ENCODE measurements at regions not wholly inside any gene's neighbourhood (a gene's known extent, or its start where the extent isn't known, plus 50 kb on each side); places are given as distances from the start of the nearest gene placed in this dataset.

- TF ChIP-seq CTCF (conservative IDR thresholded peaks at IDR 0.05; ENCODE audit: low read depth, low read length): no peak
- TF ChIP-seq EZH2 (IDR thresholded peaks at IDR 0.05; ENCODE audit: low read length, unreplicated experiment): no peak
Observed at GRCh38 chr6:145405006-145405551, 330.2 kb downstream of the EPM2A start.

All from PC-3 (cell line).